ENCODE measurements at regions not wholly inside any gene's neighbourhood (a gene's known extent, or its start where the extent isn't known, plus 50 kb on each side); places are given as distances from the start of the nearest gene placed in this dataset.

DNA sequence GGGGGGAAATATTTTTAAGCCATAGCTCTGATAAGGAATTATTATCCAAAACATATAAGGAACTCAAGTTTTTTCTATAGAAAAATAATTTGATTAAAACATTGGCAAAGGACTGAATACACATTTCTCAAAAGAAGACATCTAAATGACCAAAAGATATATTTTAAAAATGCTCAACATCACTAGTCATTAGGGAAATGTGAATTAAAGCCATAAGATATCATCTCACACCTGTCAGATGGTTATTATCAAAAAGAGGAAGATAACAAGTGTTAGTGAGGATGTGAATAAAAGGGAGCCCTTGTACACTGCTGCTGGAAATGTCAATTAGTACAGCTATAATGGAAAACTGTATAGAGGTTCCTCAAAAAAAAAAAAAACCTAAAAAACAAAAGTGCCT lies 425.0 kb downstream of the DYNC2H1 start:
- TF ChIP-seq, protein P1, sequence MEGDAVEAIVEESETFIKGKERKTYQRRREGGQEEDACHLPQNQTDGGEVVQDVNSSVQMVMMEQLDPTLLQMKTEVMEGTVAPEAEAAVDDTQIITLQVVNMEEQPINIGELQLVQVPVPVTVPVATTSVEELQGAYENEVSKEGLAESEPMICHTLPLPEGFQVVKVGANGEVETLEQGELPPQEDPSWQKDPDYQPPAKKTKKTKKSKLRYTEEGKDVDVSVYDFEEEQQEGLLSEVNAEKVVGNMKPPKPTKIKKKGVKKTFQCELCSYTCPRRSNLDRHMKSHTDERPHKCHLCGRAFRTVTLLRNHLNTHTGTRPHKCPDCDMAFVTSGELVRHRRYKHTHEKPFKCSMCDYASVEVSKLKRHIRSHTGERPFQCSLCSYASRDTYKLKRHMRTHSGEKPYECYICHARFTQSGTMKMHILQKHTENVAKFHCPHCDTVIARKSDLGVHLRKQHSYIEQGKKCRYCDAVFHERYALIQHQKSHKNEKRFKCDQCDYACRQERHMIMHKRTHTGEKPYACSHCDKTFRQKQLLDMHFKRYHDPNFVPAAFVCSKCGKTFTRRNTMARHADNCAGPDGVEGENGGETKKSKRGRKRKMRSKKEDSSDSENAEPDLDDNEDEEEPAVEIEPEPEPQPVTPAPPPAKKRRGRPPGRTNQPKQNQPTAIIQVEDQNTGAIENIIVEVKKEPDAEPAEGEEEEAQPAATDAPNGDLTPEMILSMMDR (IDR thresholded peaks at IDR 0.05; ENCODE audit: extremely low read depth in 1 of 2, insufficient read depth in 1 of 2, low read depth in 1 of 2, low read length in 2 of 2), result no peak
- TF ChIP-seq FOS (IDR thresholded peaks at IDR 0.05; ENCODE audit: borderline replicate concordance, insufficient read depth, low read length), result no peak
- TF ChIP-seq POLR2A (IDR thresholded peaks at IDR 0.05; ENCODE audit: low read depth, low read length), result no peak
